Occipital lobe (tissue), 1 donor: ENCODE measurements at regions not wholly inside any gene's neighbourhood (a gene's known extent, or its start where the extent isn't known, plus 50 kb on each side); places are given as distances from the start of the nearest gene placed in this dataset.

Source experiments
- DNase-seq: peaks from one replicate; lab custom pipeline; 2025; lab: John Stamatoyannopoulos, UW

GRCh38 chr14:38848243-38848935 lies 254.6 kb downstream of the SEC23A start:
- DNase-seq: no peak

GRCh38 chr14:38847161-38847560 lies 255.9 kb downstream of the SEC23A start:
- DNase-seq: no peak

- no peak for DNase-seq
These were observed 263.2 kb downstream of the SEC23A start for GRCh38 chr14:38839694-38840365.

- DNase-seq: no peak
These were observed 264.1 kb downstream of the SEC23A start for GRCh38 chr14:38838979-38839323.

- DNase-seq: no peak
These were observed 264.7 kb downstream of the SEC23A start for GRCh38 chr14:38838049-38838978.

- DNase-seq: no peak
These were observed 265.5 kb downstream of the SEC23A start for GRCh38 chr14:38837343-38838048.

GRCh38 chr14:38836539-38836938 lies 266.5 kb downstream of the SEC23A start:
- no peak for DNase-seq

- no peak for DNase-seq
These were observed 267.2 kb downstream of the SEC23A start for GRCh38 chr14:38835874-38836273.

GRCh38 chr14:38828183-38828827 lies 274.7 kb downstream of the SEC23A start:
- DNase-seq: no peak

- no peak for DNase-seq
These were observed 278.3 kb downstream of the SEC23A start for GRCh38 chr14:38824706-38825105.

GRCh38 chr14:38818555-38818954 lies 284.5 kb downstream of the SEC23A start:
- no peak for DNase-seq

- no peak for DNase-seq
These were observed 294.1 kb downstream of the SEC23A start for GRCh38 chr14:38808734-38809455.

- DNase-seq: no peak
These were observed 303.4 kb downstream of the SEC23A start for GRCh38 chr14:38799671-38800070.

- no peak for DNase-seq
These were observed 308.4 kb downstream of the SEC23A start for GRCh38 chr14:38794677-38795076.

GRCh38 chr14:38791862-38792261 lies 311.2 kb downstream of the SEC23A start:
- no peak for DNase-seq

- DNase-seq: no peak
These were observed 312.1 kb downstream of the SEC23A start for GRCh38 chr14:38790916-38791315.

GRCh38 chr14:38789805-38790204 lies 313.2 kb downstream of the SEC23A start:
- no peak for DNase-seq

- DNase-seq: no peak
These were observed 315.0 kb downstream of the SEC23A start for GRCh38 chr14:38788060-38788459.

- DNase-seq: no peak
These were observed 316.1 kb downstream of the SEC23A start for GRCh38 chr14:38786921-38787320.

- no peak for DNase-seq
These were observed 325.6 kb downstream of the SEC23A start for GRCh38 chr14:38777401-38777800.
